Skeletal muscle tissue (tissue), 3 donors: ENCODE measurements at regions not wholly inside any gene's neighbourhood (a gene's known extent, or its start where the extent isn't known, plus 50 kb on each side); places are given as distances from the start of the nearest gene placed in this dataset.

ENCODE experiments used
- H3K27ac ChIP-seq: one replicate; pipeline ENCODE4 v1.7.0; 2013; ENCODE audit warnings: mild to moderate bottlenecking, low read depth, low read length, inconsistent platforms
- H3K27me3 ChIP-seq, 3 donors: one replicate each; pipeline ENCODE4 v1.7.0; 2013; ENCODE audit warnings: low read length in 3 of 3; ENCODE audit not compliant: control insufficient read depth in 3 of 3, insufficient read depth in 3 of 3
- H3K36me3 ChIP-seq, 3 donors: one replicate each; pipeline ENCODE4 v1.7.0; 2013; ENCODE audit warnings: low read length in 3 of 3; ENCODE audit not compliant: control insufficient read depth in 3 of 3, insufficient read depth in 3 of 3
- H3K4me1 ChIP-seq, 3 donors: one replicate each; pipeline ENCODE4 v1.7.0; 2013; ENCODE audit warnings: low read length in 3 of 3, mild to moderate bottlenecking in 3 of 3; ENCODE audit not compliant: control insufficient read depth in 3 of 3, insufficient read depth in 3 of 3
- H3K4me3 ChIP-seq, 3 donors: one replicate each; pipeline ENCODE4 v1.7.0; 2013; ENCODE audit warnings: low read length in 3 of 3
- H3K9ac ChIP-seq, 3 donors: one replicate each; pipeline ENCODE4 v1.7.0; 2013; ENCODE audit warnings: low read length in 3 of 3, mild to moderate bottlenecking in 3 of 3, moderate library complexity in 2 of 3, low read depth in 1 of 3
- H3K9me3 ChIP-seq, 3 donors: one replicate each; pipeline ENCODE4 v1.7.0; 2013; ENCODE audit warnings: low read length in 3 of 3; ENCODE audit not compliant: control insufficient read depth in 3 of 3
- donor health status: Osteomylitis.

DNA sequence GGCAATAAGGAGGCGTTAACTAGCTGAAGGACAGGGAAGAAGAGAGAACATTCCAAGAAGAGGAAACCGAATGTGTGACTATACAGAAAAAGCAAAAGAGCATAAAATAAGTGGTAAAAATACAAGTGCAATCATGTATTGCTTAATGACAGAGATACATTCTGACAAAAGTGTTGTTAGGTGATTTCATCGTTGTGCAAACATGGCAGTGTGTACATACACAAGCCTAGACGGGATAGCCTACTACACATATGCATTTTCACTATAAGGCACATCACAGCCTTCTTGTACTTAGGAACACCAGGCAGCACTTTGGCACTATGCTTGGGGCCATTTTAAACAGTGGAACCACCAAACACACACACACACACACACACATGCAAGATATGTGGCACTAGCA, 299.3 kb downstream of the BCAT1 start:
- no peak overlapping the region for H3K4me3 ChIP-seq
- H3K36me3 ChIP-seq = no peaks in the 10 kb centered on the region
- no peak overlapping the region for H3K27ac ChIP-seq
- H3K9me3 ChIP-seq = no peaks in the 10 kb centered on the region
- no peaks in the 10 kb centered on the region for H3K27me3 ChIP-seq
- H3K4me1 ChIP-seq = no peaks in the 10 kb centered on the region
- no peak overlapping the region for H3K9ac ChIP-seq

DNA sequence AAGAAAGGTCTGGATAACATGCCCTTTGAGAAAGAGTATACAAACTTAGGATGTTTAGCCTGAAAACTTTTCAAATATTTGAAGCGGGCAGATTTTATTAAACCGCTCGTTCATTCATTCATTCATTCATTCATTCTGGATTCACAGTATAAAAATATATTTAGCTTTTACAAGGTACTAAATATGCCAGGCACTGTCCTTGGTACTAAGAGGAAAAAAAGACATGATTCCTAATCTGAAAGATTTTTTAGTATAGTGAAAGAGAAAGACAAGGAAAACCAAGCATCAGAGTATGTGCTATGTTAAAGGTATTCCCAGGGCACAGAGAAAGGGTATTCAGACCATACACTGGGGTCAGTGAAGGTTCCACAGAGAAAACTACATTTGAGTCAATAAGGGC, 299.7 kb downstream of the BCAT1 start:
- Histone ChIP-seq H3K27me3 (no peaks in the 10 kb centered on the region), H3K4me1 (no peaks in the 10 kb centered on the region), H3K27ac (no peak overlapping the region), H3K9ac (no peak overlapping the region), H3K36me3 (no peaks in the 10 kb centered on the region), H3K9me3 (no peaks in the 10 kb centered on the region), H3K4me3 (no peak overlapping the region)

DNA sequence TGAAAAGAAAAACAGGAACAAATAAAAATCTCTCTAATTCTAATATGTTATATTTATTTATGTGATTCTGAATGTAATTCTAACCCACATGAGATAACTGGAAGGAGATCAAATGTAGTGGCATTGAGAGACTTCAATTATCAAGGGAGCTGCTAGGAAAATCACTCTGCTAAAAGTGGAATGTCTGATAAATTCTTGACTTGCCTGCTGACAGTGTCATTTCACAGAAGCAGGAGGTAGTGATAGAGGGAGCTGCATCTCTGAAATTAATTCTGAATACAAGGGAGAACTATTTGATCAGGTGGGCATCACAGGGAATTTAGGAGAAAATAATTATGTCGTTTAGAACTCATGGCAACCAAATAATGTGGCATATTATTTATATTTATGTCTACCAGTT, 303.6 kb downstream of the BCAT1 start:
- Histone ChIP-seq H3K9ac (no peak overlapping the region), H3K27me3 (no peaks in the 10 kb centered on the region), H3K36me3 (no peaks in the 10 kb centered on the region), H3K27ac (no peak overlapping the region), H3K4me1 (no peaks in the 10 kb centered on the region), H3K9me3 (no peaks in the 10 kb centered on the region), H3K4me3 (no peak overlapping the region)

- Histone ChIP-seq H3K9ac (no peak overlapping the region), H3K4me1 (no peaks in the 10 kb centered on the region), H3K36me3 (no peaks in the 10 kb centered on the region), H3K27ac (no peak overlapping the region), H3K9me3 (no peaks in the 10 kb centered on the region), H3K4me3 (no peak overlapping the region), H3K27me3 (no peaks in the 10 kb centered on the region)
Measured at GRCh38 chr12:24643120-24644119, 305.5 kb downstream of the BCAT1 start.

DNA sequence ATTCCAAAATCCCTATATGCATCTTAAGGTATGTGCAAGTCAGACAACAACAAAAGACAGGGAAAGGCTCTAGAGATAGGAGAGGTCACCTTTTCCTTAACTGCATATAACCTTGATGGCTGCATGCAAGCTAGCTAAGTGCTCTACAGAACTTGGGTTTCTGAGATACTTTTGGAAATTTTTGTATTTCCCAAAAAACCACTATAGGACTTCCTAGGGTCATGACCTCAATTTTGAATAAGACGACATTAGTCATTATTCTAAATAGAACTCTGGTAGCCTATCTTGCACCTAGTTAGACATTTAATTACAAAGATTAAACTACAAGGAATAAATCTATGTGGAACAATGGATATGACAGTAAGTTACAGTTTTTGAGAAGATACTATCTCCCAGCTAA, 309.3 kb downstream of the BCAT1 start:
- no peak overlapping the region for H3K9ac ChIP-seq

DNA sequence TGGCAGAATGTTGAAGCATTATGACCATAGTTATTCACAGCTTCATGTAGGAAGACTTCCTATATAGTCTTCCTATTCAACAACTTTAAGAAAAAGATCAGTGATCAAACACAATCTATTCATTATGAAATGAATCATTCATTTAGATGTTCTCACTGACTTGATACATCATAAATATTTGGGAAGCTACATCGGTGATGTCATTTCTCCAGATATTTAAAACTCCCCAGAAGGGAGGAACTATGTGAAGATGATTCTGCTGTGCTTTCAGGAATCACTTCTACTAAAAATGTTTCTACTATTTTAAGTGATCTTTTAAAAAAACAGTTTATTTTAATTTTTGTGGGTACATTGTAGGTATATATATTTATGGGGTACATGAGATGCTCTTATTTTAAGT, 316.4 kb downstream of the BCAT1 start:
- H3K27ac ChIP-seq = no peak overlapping the region
- H3K27me3 ChIP-seq = no peaks in the 10 kb centered on the region
- H3K4me3 ChIP-seq = no peak overlapping the region
- no peaks in the 10 kb centered on the region for H3K4me1 ChIP-seq
- H3K9me3 ChIP-seq = no peaks in the 10 kb centered on the region
- H3K9ac ChIP-seq = no peak overlapping the region
- no peaks in the 10 kb centered on the region for H3K36me3 ChIP-seq

More for the DNA sequence above, 309.3 kb downstream of the BCAT1 start:
- no peak overlapping the region for H3K27ac ChIP-seq
- no peak overlapping the region for H3K4me3 ChIP-seq
- H3K9me3 ChIP-seq = no peaks in the 10 kb centered on the region
- H3K4me1 ChIP-seq = no peaks in the 10 kb centered on the region
- no peaks in the 10 kb centered on the region for H3K36me3 ChIP-seq
- H3K27me3 ChIP-seq = no peaks in the 10 kb centered on the region

GRCh38 chr12:24631676-24632426, 317.1 kb downstream of the BCAT1 start:
- no peak overlapping the region for H3K9ac ChIP-seq
- no peaks in the 10 kb centered on the region for H3K4me1 ChIP-seq
- no peaks in the 10 kb centered on the region for H3K27me3 ChIP-seq
- H3K9me3 ChIP-seq = no peaks in the 10 kb centered on the region
- no peak overlapping the region for H3K27ac ChIP-seq
- no peak overlapping the region for H3K4me3 ChIP-seq
- H3K36me3 ChIP-seq = no peaks in the 10 kb centered on the region

- no peak overlapping the region for H3K4me3 ChIP-seq
- H3K36me3 ChIP-seq = no peaks in the 10 kb centered on the region
- no peaks in the 10 kb centered on the region for H3K9me3 ChIP-seq
- no peaks in the 10 kb centered on the region for H3K4me1 ChIP-seq
- H3K27me3 ChIP-seq = no peaks in the 10 kb centered on the region
- H3K27ac ChIP-seq = no peak overlapping the region
- no peak overlapping the region for H3K9ac ChIP-seq
Measured at GRCh38 chr12:24630856-24631255, 318.0 kb downstream of the BCAT1 start.

DNA sequence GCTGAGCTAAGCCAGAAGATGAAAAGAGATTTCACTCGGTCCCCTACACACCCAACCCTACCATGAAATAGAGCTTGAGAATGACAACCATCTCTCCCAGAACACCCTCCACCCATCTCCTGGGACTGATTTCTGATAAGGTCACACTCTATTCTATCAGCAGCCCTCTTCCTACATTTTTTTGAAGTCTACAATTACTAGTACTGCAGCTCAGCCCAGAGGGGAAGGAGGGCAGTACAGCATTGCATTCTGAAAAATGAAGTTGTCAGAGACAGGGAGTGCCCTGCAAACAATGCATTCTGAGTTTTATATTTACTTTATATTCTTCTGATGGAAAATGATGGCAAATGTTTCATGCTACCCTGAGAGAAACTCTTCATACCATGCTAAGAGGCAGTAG, 318.5 kb downstream of the BCAT1 start:
- H3K9me3 ChIP-seq = no peaks in the 10 kb centered on the region
- H3K27ac ChIP-seq = no peak overlapping the region
- H3K9ac ChIP-seq = no peak overlapping the region
- H3K4me1 ChIP-seq = no peaks in the 10 kb centered on the region
- H3K27me3 ChIP-seq = no peaks in the 10 kb centered on the region
- no peak overlapping the region for H3K4me3 ChIP-seq
- no peaks in the 10 kb centered on the region for H3K36me3 ChIP-seq

- Histone ChIP-seq H3K9me3 (no peaks in the 10 kb centered on the region), H3K9ac (no peak overlapping the region)
Measured at GRCh38 chr12:24625103-24625502, 323.8 kb downstream of the BCAT1 start.

More at GRCh38 chr12:24625103-24625502, 323.8 kb downstream of the BCAT1 start:
- Histone ChIP-seq H3K4me3 (no peak overlapping the region), H3K27ac (no peak overlapping the region), H3K36me3 (no peaks in the 10 kb centered on the region), H3K27me3 (no peaks in the 10 kb centered on the region), H3K4me1 (no peaks in the 10 kb centered on the region)
